GM18519 (cell line): ENCODE measurements at regions not wholly inside any gene's neighbourhood (a gene's known extent, or its start where the extent isn't known, plus 50 kb on each side); places are given as distances from the start of the nearest gene placed in this dataset.
"Not testable (repeated sequence)": the region's sequence is repeated elsewhere in the genome, so short reads cannot be mapped to it uniquely, and the experiment has no call there.

Experiments used
- ATAC-seq: cut with Tn5 transposase; IDR thresholded peaks from one replicate; pipeline ENCODE4 v1.9.1; 2021; ENCODE audit warnings: mild to moderate bottlenecking, moderate library complexity; ENCODE audit not compliant: unreplicated experiment, low FRiP score

- ATAC-seq: no peak
Observed at GRCh38 chr17:37830151-37830993, 85.5 kb upstream of the HNF1B start.

- no peak for ATAC-seq
Observed at GRCh38 chr17:37829592-37830123, 84.8 kb upstream of the HNF1B start.

GRCh38 chr17:37828651-37829124, 83.8 kb upstream of the HNF1B start:
- no peak for ATAC-seq

GRCh38 chr17:37827905-37828650, 83.2 kb upstream of the HNF1B start:
- no peak for ATAC-seq

- ATAC-seq: no peak
Observed at GRCh38 chr17:37826497-37827430, 81.9 kb upstream of the HNF1B start.

- no peak for ATAC-seq
Observed at GRCh38 chr17:37825851-37826250, 81.0 kb upstream of the HNF1B start.

GRCh38 chr17:37824534-37825485, 80.0 kb upstream of the HNF1B start:
- no peak for ATAC-seq

GRCh38 chr17:37823996-37824395, 79.1 kb upstream of the HNF1B start:
- no peak for ATAC-seq

- no peak for ATAC-seq
Observed at GRCh38 chr17:37820995-37821713, 76.3 kb upstream of the HNF1B start.

- no peak for ATAC-seq
Observed at GRCh38 chr17:37820313-37820994, 75.6 kb upstream of the HNF1B start.

- no peak for ATAC-seq
Observed at GRCh38 chr17:37818689-37819088, 73.8 kb upstream of the HNF1B start.

- no peak for ATAC-seq
Observed at GRCh38 chr17:37816950-37817349, 72.1 kb upstream of the HNF1B start.

GRCh38 chr17:37815536-37815935, 70.7 kb upstream of the HNF1B start:
- no peak for ATAC-seq

- no peak for ATAC-seq
Observed at GRCh38 chr17:37813751-37814150, 68.9 kb upstream of the HNF1B start.

GRCh38 chr17:37808846-37809245, 64.0 kb upstream of the HNF1B start:
- not testable (repeated sequence) for ATAC-seq

- no peak for ATAC-seq
Observed at GRCh38 chr17:37802712-37803416, 58.0 kb upstream of the HNF1B start.

GRCh38 chr17:37802061-37802595, 57.3 kb upstream of the HNF1B start:
- no peak for ATAC-seq
